ENCODE measurements at regions not wholly inside any gene's neighbourhood (a gene's known extent, or its start where the extent isn't known, plus 50 kb on each side); places are given as distances from the start of the nearest gene placed in this dataset.

- Histone ChIP-seq H3K27ac (ENCODE audit: low read depth in 1 of 2, low read length in 2 of 2) (peak overlapping the region in 1 of 2 donors; percentile 25), H3K36me3 (ENCODE audit: control insufficient read depth in 4 of 4, insufficient read depth in 3 of 4, low read depth in 1 of 4, low read length in 3 of 4) (no peaks in the 10 kb centered on the region), H3K9ac (ENCODE audit: low read depth in 1 of 2, low read length in 2 of 2) (no peak overlapping the region), H3K4me3 (ENCODE audit: low read depth in 1 of 3, low read length in 3 of 3) (no peak overlapping the region), H3K27me3 (ENCODE audit: control insufficient read depth in 4 of 4, insufficient read depth in 4 of 4, low read length in 3 of 4) (no peaks in the 10 kb centered on the region), H3K4me1 (ENCODE audit: control insufficient read depth in 4 of 4, insufficient read depth in 4 of 4, low read length in 3 of 4) (peaks cover 0 to 2% (median 0%) of the 10 kb centered on the region in 4 donors), H3K9me3 (ENCODE audit: control insufficient read depth in 4 of 4, low read length in 3 of 4) (no peaks in the 10 kb centered on the region)
- WGBS: 70% methylated on average over 8 of the region's 8 CpGs
- DNase-seq (ENCODE audit: low spot score): no peak
- TF ChIP-seq SP1 (IDR thresholded peaks at IDR 0.05) (no peak), TAF1 (conservative IDR thresholded peaks at IDR 0.05) (no peak), ZBTB33 (IDR thresholded peaks at IDR 0.05) (no peak), REST (IDR thresholded peaks at IDR 0.05) (no peak), MAX (IDR thresholded peaks at IDR 0.05) (no peak), YY1 (IDR thresholded peaks at IDR 0.05) (no peak), FOXA2 (IDR thresholded peaks at IDR 0.05) (no peak), RAD21 (IDR thresholded peaks at IDR 0.05) (no peak), CTCF (IDR thresholded peaks at IDR 0.05; ENCODE audit: low read depth, low read length, missing input control) (no peak), RXRA (IDR thresholded peaks at IDR 0.05) (no peak), HNF4A (conservative IDR thresholded peaks at IDR 0.05) (no peak), JUND (IDR thresholded peaks at IDR 0.05) (no peak), EGR1 (IDR thresholded peaks at IDR 0.05; ENCODE audit: low read depth in 2 of 2) (no peak)
These were observed 61.9 kb upstream of the RUFY1 start for GRCh38 chr5:179488491-179488890.

- no peaks in the 10 kb centered on the region for H3K27me3 ChIP-seq (ENCODE audit: control insufficient read depth in 4 of 4, insufficient read depth in 4 of 4, low read length in 3 of 4)
- TF ChIP-seq HNF4A (conservative IDR thresholded peaks at IDR 0.05) (no peak), RXRA (IDR thresholded peaks at IDR 0.05) (no peak), HNF4G (IDR thresholded peaks at IDR 0.05) (no peak), TAF1 (conservative IDR thresholded peaks at IDR 0.05) (no peak), JUND (IDR thresholded peaks at IDR 0.05) (no peak), EGR1 (IDR thresholded peaks at IDR 0.05; ENCODE audit: low read depth in 2 of 2) (no peak), CTCF (IDR thresholded peaks at IDR 0.05; ENCODE audit: low read depth, low read length, missing input control) (no peak)
- no peak for DNase-seq (ENCODE audit: low spot score)
- no peaks in the 10 kb centered on the region for H3K9me3 ChIP-seq (ENCODE audit: control insufficient read depth in 4 of 4, low read length in 3 of 4)
- peak overlapping the region; percentile 48 to 67 for H3K27ac ChIP-seq (ENCODE audit: low read depth in 1 of 2, low read length in 2 of 2)
- H3K4me3 ChIP-seq (ENCODE audit: low read depth in 1 of 3, low read length in 3 of 3): no peak overlapping the region
- 80% methylated on average over 8 of the region's 8 CpGs for WGBS
- H3K36me3 ChIP-seq (ENCODE audit: control insufficient read depth in 4 of 4, insufficient read depth in 3 of 4, low read depth in 1 of 4, low read length in 3 of 4): no peaks in the 10 kb centered on the region
- no peak overlapping the region for H3K9ac ChIP-seq (ENCODE audit: low read depth in 1 of 2, low read length in 2 of 2)
- H3K4me1 ChIP-seq (ENCODE audit: control insufficient read depth in 4 of 4, insufficient read depth in 4 of 4, low read length in 3 of 4): peaks cover 0 to 2% (median 0%) of the 10 kb centered on the region in 4 donors
These were observed 63.2 kb upstream of the RUFY1 start for GRCh38 chr5:179487145-179487544.

All from liver (tissue), 8 donors.